Peyer's patch (tissue), 4 donors: ENCODE measurements at regions not wholly inside any gene's neighbourhood (a gene's known extent, or its start where the extent isn't known, plus 50 kb on each side); places are given as distances from the start of the nearest gene placed in this dataset.
A peak's percentile ranks its signal among the peaks of the same experiment; 100 is the strongest.

ENCODE experiments used
- DNase-seq, 3 donors: peaks; one replicate each; pipeline ENCODE4 v3.0.0-alpha.2; 2017 to 2019
- H3K27ac ChIP-seq, 4 donors: fragments of 200-600 bp; sonication (generic); one replicate each; pipeline ENCODE4 v1.5.1; 2016 to 2019
- H3K27me3 ChIP-seq, 2 donors: fragments of 200-600 bp; sonication (generic); one replicate each; pipeline ENCODE4 v1.5.1; 2019
- H3K36me3 ChIP-seq, 3 donors: fragments of 200-600 bp; sonication (generic); one replicate each; pipeline ENCODE4 v1.5.1; 2016 to 2019
- H3K4me1 ChIP-seq, 4 donors: fragments of 200-600 bp; sonication (generic); one replicate each; pipeline ENCODE4 v1.5.1; 2016 to 2019
- H3K4me3 ChIP-seq, 4 donors: fragments of 200-600 bp; sonication (generic); 1 replicate in 3 of 4; 2 replicates in 1 of 4; pipeline ENCODE4 v1.5.1; 2016 to 2019; ENCODE audit warnings: mild to moderate bottlenecking in 1 of 4
- H3K9me3 ChIP-seq, 4 donors: fragments of 200-600 bp; sonication (generic); one replicate each; pipeline ENCODE4 v1.5.1; 2016 to 2019; ENCODE audit warnings: mild to moderate bottlenecking in 1 of 4
- POLR2A ChIP-seq, 2 donors: fragments of 450-650 bp; IDR thresholded peaks; one replicate each; pipeline ENCODE4 v1.5.1; 2017; ENCODE audit warnings: antibody characterized with exemption in 2 of 2, mild to moderate bottlenecking in 2 of 2, moderate library complexity in 2 of 2
- TF ChIP-seq, protein P1 (sequence below), 6 experiments: fragments of 450-650 bp in 4 of 6; fragments of 200-600 bp in 2 of 6; sonication (generic) in 1 of 6; IDR thresholded peaks; one replicate each; pipeline ENCODE4 v1.5.1; 2017 to 2019; ENCODE audit warnings: antibody characterized with exemption in 6 of 6, mild to moderate bottlenecking in 3 of 6, moderate library complexity in 1 of 6

DNA sequence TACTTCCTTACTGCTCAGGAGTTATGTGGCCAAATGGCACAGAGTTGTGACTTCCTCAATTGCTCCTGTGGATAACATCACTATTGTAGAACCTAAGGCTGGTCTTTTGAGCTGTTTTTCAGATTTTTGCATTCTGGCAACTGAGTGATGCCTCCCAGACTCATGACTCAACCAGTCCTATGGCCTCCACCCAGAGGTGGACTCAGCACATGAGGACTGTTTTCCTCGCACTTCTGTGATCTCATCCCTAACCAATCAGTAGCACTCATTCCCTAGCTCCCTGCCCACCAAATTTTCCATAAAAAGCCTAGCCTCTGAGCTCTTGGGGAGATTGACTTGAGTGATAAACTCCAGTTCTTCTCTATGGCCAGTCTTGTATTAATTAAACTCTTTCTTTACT is 407.9 kb upstream of the TNP1 start:
- no peak for DNase-seq
- no peaks in the 10 kb centered on the region for H3K36me3 ChIP-seq
- H3K4me1 ChIP-seq, result no peaks in the 10 kb centered on the region
- no peaks in the 10 kb centered on the region for H3K27me3 ChIP-seq
- H3K27ac ChIP-seq, result no peak overlapping the region
- H3K9me3 ChIP-seq, result no peaks in the 10 kb centered on the region
- TF ChIP-seq, protein P1, sequence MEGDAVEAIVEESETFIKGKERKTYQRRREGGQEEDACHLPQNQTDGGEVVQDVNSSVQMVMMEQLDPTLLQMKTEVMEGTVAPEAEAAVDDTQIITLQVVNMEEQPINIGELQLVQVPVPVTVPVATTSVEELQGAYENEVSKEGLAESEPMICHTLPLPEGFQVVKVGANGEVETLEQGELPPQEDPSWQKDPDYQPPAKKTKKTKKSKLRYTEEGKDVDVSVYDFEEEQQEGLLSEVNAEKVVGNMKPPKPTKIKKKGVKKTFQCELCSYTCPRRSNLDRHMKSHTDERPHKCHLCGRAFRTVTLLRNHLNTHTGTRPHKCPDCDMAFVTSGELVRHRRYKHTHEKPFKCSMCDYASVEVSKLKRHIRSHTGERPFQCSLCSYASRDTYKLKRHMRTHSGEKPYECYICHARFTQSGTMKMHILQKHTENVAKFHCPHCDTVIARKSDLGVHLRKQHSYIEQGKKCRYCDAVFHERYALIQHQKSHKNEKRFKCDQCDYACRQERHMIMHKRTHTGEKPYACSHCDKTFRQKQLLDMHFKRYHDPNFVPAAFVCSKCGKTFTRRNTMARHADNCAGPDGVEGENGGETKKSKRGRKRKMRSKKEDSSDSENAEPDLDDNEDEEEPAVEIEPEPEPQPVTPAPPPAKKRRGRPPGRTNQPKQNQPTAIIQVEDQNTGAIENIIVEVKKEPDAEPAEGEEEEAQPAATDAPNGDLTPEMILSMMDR (IDR thresholded peaks at IDR 0.05), result no peak
- TF ChIP-seq POLR2A (IDR thresholded peaks at IDR 0.05), result no peak
- H3K4me3 ChIP-seq, result no peak overlapping the region

DNA sequence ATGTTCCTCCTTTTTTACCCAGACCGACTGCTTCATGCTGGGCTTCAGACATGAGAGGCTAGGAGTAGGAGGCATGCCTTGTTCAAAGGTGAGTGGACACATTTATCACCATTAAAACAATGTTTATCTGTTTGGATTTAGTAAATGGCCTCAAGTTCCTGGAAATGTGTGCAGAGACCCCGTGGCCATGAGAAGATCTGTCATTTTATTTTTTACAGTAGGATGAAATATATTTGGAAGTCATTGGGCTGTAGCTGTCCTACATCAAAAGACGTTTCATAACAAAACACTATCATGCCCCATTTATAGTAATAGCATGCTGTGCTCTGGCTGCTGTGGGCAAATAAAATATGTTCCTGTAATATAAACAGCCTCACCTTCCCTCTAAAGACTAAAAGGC is 403.9 kb upstream of the TNP1 start:
- TF ChIP-seq, protein P1 (IDR thresholded peaks at IDR 0.05), result no peak
- DNase-seq, result no peak
- H3K27ac ChIP-seq, result peak overlapping the region in 1 of 4 donors; percentile 23

DNA sequence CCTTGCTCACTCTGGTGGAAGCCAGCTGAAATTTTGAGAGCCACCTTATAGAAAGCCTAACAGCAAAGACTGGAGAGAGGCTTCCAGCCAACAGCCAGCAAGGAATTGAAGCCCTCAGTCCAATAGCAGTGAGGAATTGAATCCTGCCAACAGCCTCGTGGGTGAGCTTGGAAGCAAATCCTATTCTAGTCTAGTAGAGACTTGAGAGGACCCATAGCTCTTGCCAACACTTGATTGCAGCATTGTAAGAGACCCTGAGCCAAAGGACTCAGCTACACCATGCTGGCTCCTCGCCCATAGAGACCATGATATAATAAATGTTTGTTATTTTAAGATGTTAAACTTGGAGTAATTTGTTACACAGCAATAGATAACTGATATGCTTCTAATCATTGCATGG is 403.0 kb upstream of the TNP1 start:
- DNase-seq, result no peak
- Histone ChIP-seq H3K36me3 (no peaks in the 10 kb centered on the region), H3K27ac (peak overlapping the region in 1 of 4 donors; percentile 23), H3K4me1 (no peaks in the 10 kb centered on the region), H3K4me3 (no peak overlapping the region), H3K27me3 (no peaks in the 10 kb centered on the region), H3K9me3 (no peaks in the 10 kb centered on the region)
- TF ChIP-seq, protein P1 (IDR thresholded peaks at IDR 0.05), result no peak
- no peak for TF ChIP-seq POLR2A (IDR thresholded peaks at IDR 0.05)

More for the DNA sequence above, 403.9 kb upstream of the TNP1 start:
- H3K36me3 ChIP-seq, result no peaks in the 10 kb centered on the region
- H3K9me3 ChIP-seq, result no peaks in the 10 kb centered on the region
- no peak overlapping the region for H3K4me3 ChIP-seq
- H3K27me3 ChIP-seq, result no peaks in the 10 kb centered on the region
- H3K4me1 ChIP-seq, result no peaks in the 10 kb centered on the region

DNA sequence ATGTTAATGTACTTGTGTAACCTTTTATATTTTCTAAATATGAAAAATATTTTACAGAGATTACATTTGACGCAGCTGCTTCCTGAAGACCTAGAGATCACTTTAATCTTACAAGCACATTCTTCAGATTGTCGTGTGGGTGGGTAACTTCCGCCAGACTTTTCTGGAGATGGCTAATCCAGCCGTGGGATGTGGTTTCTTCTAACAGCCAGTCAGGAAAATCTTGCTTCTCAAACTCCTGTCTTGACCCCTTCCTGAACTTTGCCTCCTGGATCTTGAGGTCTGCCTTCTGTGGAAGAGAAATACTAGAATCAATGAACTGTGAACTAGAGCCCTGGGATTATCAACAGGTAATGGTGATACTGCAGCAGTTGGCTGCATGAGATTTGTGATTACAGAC is 401.6 kb upstream of the TNP1 start:
- H3K4me1 ChIP-seq, result no peaks in the 10 kb centered on the region
- DNase-seq, result no peak
- no peaks in the 10 kb centered on the region for H3K36me3 ChIP-seq
- H3K4me3 ChIP-seq, result no peak overlapping the region
- H3K27me3 ChIP-seq, result no peaks in the 10 kb centered on the region
- H3K27ac ChIP-seq, result no peak overlapping the region
- H3K9me3 ChIP-seq, result no peaks in the 10 kb centered on the region
- TF ChIP-seq, protein P1 (IDR thresholded peaks at IDR 0.05), result no peak
- no peak for TF ChIP-seq POLR2A (IDR thresholded peaks at IDR 0.05)

DNA sequence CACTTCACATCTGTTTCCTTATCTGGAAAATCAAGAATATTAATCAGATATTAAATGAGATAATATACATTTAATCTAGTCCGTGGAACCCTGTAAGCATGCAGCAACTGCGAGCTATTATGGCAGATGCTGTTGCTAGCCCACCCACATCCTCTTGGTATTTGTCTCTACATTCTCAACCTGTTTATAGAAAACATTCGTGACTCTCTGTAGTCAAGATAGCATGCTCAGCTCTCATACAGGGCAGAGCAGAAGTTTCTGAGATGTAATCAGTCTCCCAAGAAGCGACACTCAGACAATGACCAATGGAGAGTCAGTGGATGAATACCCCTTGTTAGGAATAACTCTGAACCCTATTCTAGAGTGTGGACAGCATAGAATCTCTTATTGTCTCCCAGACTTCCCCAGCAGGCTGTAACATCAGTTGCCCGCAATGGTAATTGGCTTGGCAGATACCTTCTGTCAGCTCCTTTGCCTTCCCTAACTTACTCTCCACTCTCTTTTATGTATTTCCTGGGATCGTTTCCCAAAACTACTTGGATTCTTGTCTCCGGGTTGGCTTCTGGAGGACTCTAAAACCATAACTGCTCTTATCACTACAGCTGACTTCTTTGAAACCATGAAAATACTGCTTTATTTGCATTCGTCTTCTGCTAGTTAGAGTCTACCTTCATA is 400.7 kb upstream of the TNP1 start:
- H3K9me3 ChIP-seq, result no peaks in the 10 kb centered on the region
- no peak overlapping the region for H3K27ac ChIP-seq
- no peaks in the 10 kb centered on the region for H3K4me1 ChIP-seq
- H3K36me3 ChIP-seq, result no peaks in the 10 kb centered on the region
- DNase-seq, result no peak
- no peak overlapping the region for H3K4me3 ChIP-seq
- no peaks in the 10 kb centered on the region for H3K27me3 ChIP-seq
- TF ChIP-seq, protein P1 (IDR thresholded peaks at IDR 0.05), result no peak
- no peak for TF ChIP-seq POLR2A (IDR thresholded peaks at IDR 0.05)

DNA sequence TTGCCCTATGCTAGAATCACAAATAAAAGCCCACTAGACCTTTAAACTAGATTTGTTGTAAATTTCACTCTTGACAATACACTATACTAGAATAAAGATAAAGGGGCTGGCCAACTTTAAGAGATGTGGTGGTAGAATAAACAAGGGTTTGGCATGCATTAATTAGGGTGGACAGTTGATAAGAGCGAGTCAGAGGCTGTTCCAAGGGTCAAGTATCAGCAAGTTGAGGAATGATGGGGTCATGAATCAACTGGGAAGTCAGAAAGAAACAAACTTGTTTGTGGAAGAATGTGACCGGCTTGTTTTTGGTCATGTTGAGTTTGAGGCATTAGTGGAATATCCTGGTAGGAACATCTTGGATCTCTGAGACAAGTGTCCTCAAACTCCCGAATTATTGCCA is 398.3 kb upstream of the TNP1 start:
- Histone ChIP-seq H3K4me3 (no peak overlapping the region), H3K27ac (no peak overlapping the region), H3K9me3 (no peaks in the 10 kb centered on the region), H3K27me3 (no peaks in the 10 kb centered on the region), H3K36me3 (no peaks in the 10 kb centered on the region), H3K4me1 (no peaks in the 10 kb centered on the region)
- TF ChIP-seq POLR2A (IDR thresholded peaks at IDR 0.05), result no peak
- TF ChIP-seq, protein P1 (IDR thresholded peaks at IDR 0.05), result no peak
- DNase-seq, result no peak
